Activated T-cell treated with anti-CD3 and anti-CD28 coated beads for 1 hour (primary cell): ENCODE measurements at regions not wholly inside any gene's neighbourhood (a gene's known extent, or its start where the extent isn't known, plus 50 kb on each side); places are given as distances from the start of the nearest gene placed in this dataset.
"Not testable (repeated sequence)": the region's sequence is repeated elsewhere in the genome, so short reads cannot be mapped to it uniquely, and the experiment has no call there.

Experiments used
- DNase-seq: peaks from one replicate; pipeline ENCODE4 v3.0.0-alpha.2; 2020; ENCODE audit warnings: low read depth

GRCh38 chr7:92973293-92973731, 136.9 kb upstream of the CDK6 start:
- no peak for DNase-seq

GRCh38 chr7:92972441-92972840, 136.1 kb upstream of the CDK6 start:
- no peak for DNase-seq

GRCh38 chr7:92969061-92969460, 132.7 kb upstream of the CDK6 start:
- DNase-seq = no peak

GRCh38 chr7:92968502-92968901, 132.1 kb upstream of the CDK6 start:
- DNase-seq = no peak

- no peak for DNase-seq
Measured at GRCh38 chr7:92967238-92967637, 130.9 kb upstream of the CDK6 start.

GRCh38 chr7:92964141-92964540, 127.8 kb upstream of the CDK6 start:
- no peak for DNase-seq

- DNase-seq = no peak
Measured at GRCh38 chr7:92963566-92963965, 127.2 kb upstream of the CDK6 start.

GRCh38 chr7:92961961-92962360, 125.6 kb upstream of the CDK6 start:
- DNase-seq = no peak

GRCh38 chr7:92956575-92956974, 120.2 kb upstream of the CDK6 start:
- DNase-seq = no peak

- DNase-seq = no peak
Measured at GRCh38 chr7:92955081-92955480, 118.7 kb upstream of the CDK6 start.

- no peak for DNase-seq
Measured at GRCh38 chr7:92953657-92954056, 117.3 kb upstream of the CDK6 start.

- DNase-seq = no peak
Measured at GRCh38 chr7:92949748-92950147, 113.4 kb upstream of the CDK6 start.

- no peak for DNase-seq
Measured at GRCh38 chr7:92945840-92946239, 109.5 kb upstream of the CDK6 start.

- DNase-seq = no peak
Measured at GRCh38 chr7:92944633-92945032, 108.3 kb upstream of the CDK6 start.

- DNase-seq = not testable (repeated sequence)
Measured at GRCh38 chr7:92942706-92943105, 106.3 kb upstream of the CDK6 start.

- DNase-seq = no peak
Measured at GRCh38 chr7:92939666-92940360, 103.4 kb upstream of the CDK6 start.

GRCh38 chr7:92934096-92934495, 97.7 kb upstream of the CDK6 start:
- DNase-seq = no peak

GRCh38 chr7:92932450-92932849, 96.1 kb upstream of the CDK6 start:
- no peak for DNase-seq

- DNase-seq = no peak
Measured at GRCh38 chr7:92930404-92930803, 94.0 kb upstream of the CDK6 start.

- DNase-seq = no peak
Measured at GRCh38 chr7:92926697-92927044, 90.3 kb upstream of the CDK6 start.

- DNase-seq = no peak
Measured at GRCh38 chr7:92925876-92926696, 89.7 kb upstream of the CDK6 start.

- no peak for DNase-seq
Measured at GRCh38 chr7:92924800-92925199, 88.4 kb upstream of the CDK6 start.

GRCh38 chr7:92917230-92917629, 80.9 kb upstream of the CDK6 start:
- no peak for DNase-seq

GRCh38 chr7:92916770-92917224, 80.4 kb upstream of the CDK6 start:
- DNase-seq = no peak
